MM.1S (cell line): ENCODE measurements at regions not wholly inside any gene's neighbourhood (a gene's known extent, or its start where the extent isn't known, plus 50 kb on each side); places are given as distances from the start of the nearest gene placed in this dataset.

Source experiments
- EZH2 ChIP-seq: fragments of 300-600 bp; sonication (generic); optimal IDR thresholded peaks from 2 replicates; pipeline ENCODE3; 2017; ENCODE audit warnings: low read depth, mild to moderate bottlenecking, antibody characterized with exemption, low read length, mixed read lengths
- TF ChIP-seq, protein P1 (sequence below): fragments of 300-600 bp; sonication (generic); IDR thresholded peaks from 2 replicates; pipeline ENCODE4 v1.5.1; 2016; ENCODE audit warnings: antibody characterized with exemption, low read length, mixed read lengths

DNA sequence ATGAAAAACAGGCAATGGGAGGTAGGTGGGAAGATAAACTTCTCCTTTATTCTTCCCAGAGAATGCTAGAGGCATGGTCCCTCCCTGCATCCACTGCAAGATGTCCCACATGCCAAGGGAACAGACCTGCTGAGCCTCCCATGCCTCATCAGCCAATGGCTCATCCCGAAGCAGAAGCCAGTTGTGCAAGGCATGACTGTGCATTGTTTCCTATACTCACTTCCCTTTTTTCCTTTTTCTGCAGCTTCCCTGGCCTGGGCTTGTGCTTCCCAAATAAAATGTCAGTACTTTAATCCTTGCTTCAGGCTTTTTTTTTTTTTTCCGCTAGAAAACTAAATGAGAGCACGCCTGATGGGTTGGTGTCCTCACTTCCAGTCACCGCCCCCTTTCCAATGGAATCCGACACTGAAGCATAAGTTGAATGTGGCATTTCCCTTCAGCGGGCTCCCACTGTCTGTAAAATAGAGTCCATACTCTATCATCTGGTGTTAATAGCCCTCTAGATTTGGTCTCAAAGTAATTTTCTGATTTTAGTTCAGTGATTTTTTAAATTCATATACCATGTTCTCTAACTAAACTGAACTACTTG is 239.0 kb upstream of the JADE1 start:
- TF ChIP-seq, protein P1, sequence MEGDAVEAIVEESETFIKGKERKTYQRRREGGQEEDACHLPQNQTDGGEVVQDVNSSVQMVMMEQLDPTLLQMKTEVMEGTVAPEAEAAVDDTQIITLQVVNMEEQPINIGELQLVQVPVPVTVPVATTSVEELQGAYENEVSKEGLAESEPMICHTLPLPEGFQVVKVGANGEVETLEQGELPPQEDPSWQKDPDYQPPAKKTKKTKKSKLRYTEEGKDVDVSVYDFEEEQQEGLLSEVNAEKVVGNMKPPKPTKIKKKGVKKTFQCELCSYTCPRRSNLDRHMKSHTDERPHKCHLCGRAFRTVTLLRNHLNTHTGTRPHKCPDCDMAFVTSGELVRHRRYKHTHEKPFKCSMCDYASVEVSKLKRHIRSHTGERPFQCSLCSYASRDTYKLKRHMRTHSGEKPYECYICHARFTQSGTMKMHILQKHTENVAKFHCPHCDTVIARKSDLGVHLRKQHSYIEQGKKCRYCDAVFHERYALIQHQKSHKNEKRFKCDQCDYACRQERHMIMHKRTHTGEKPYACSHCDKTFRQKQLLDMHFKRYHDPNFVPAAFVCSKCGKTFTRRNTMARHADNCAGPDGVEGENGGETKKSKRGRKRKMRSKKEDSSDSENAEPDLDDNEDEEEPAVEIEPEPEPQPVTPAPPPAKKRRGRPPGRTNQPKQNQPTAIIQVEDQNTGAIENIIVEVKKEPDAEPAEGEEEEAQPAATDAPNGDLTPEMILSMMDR = no peak
- no peak for TF ChIP-seq EZH2
